ENCODE measurements at regions not wholly inside any gene's neighbourhood (a gene's known extent, or its start where the extent isn't known, plus 50 kb on each side); places are given as distances from the start of the nearest gene placed in this dataset.

- no peaks in the 10 kb centered on the region for H3K36me3 ChIP-seq (ENCODE audit: control insufficient read depth, insufficient read depth, low read length)
- TF ChIP-seq CTCF (IDR thresholded peaks at IDR 0.05; ENCODE audit: insufficient read depth, low read length, poor library complexity, severe bottlenecking): no peak
- no peak overlapping the region for H3K4me3 ChIP-seq (ENCODE audit: low read depth, low read length)
- no peak for DNase-seq (ENCODE audit: low read depth)
- H3K27me3 ChIP-seq (ENCODE audit: control insufficient read depth, insufficient read depth, low read length): no peaks in the 10 kb centered on the region
Observed at GRCh38 chr20:12902992-12903391, 105.8 kb upstream of the SPTLC3 start.

GRCh38 chr20:12906361-12906760 lies 102.4 kb upstream of the SPTLC3 start:
- no peak for DNase-seq (ENCODE audit: low read depth)
- Histone ChIP-seq H3K27me3 (ENCODE audit: control insufficient read depth, insufficient read depth, low read length) (no peaks in the 10 kb centered on the region), H3K36me3 (ENCODE audit: control insufficient read depth, insufficient read depth, low read length) (no peaks in the 10 kb centered on the region), H3K4me3 (ENCODE audit: low read depth, low read length) (no peak overlapping the region)
- no peak for TF ChIP-seq CTCF (IDR thresholded peaks at IDR 0.05; ENCODE audit: insufficient read depth, low read length, poor library complexity, severe bottlenecking)

- no peak for DNase-seq (ENCODE audit: low read depth)
- Histone ChIP-seq H3K27me3 (ENCODE audit: control insufficient read depth, insufficient read depth, low read length) (no peaks in the 10 kb centered on the region), H3K36me3 (ENCODE audit: control insufficient read depth, insufficient read depth, low read length) (no peaks in the 10 kb centered on the region), H3K4me3 (ENCODE audit: low read depth, low read length) (no peak overlapping the region)
- no peak for TF ChIP-seq CTCF (IDR thresholded peaks at IDR 0.05; ENCODE audit: insufficient read depth, low read length, poor library complexity, severe bottlenecking)
Observed at GRCh38 chr20:12911372-12911771, 97.4 kb upstream of the SPTLC3 start.

- no peak for DNase-seq (ENCODE audit: low read depth)
- Histone ChIP-seq H3K27me3 (ENCODE audit: control insufficient read depth, insufficient read depth, low read length) (no peaks in the 10 kb centered on the region), H3K36me3 (ENCODE audit: control insufficient read depth, insufficient read depth, low read length) (no peaks in the 10 kb centered on the region), H3K4me3 (ENCODE audit: low read depth, low read length) (no peak overlapping the region)
- no peak for TF ChIP-seq CTCF (IDR thresholded peaks at IDR 0.05; ENCODE audit: insufficient read depth, low read length, poor library complexity, severe bottlenecking)
Observed at GRCh38 chr20:12913781-12914443, 94.9 kb upstream of the SPTLC3 start.

GRCh38 chr20:12914804-12915203 lies 94.0 kb upstream of the SPTLC3 start:
- no peak for TF ChIP-seq CTCF (IDR thresholded peaks at IDR 0.05; ENCODE audit: insufficient read depth, low read length, poor library complexity, severe bottlenecking)
- DNase-seq (ENCODE audit: low read depth): no peak
- no peak overlapping the region for H3K4me3 ChIP-seq (ENCODE audit: low read depth, low read length)
- no peaks in the 10 kb centered on the region for H3K27me3 ChIP-seq (ENCODE audit: control insufficient read depth, insufficient read depth, low read length)
- no peaks in the 10 kb centered on the region for H3K36me3 ChIP-seq (ENCODE audit: control insufficient read depth, insufficient read depth, low read length)

- no peak for TF ChIP-seq CTCF (IDR thresholded peaks at IDR 0.05; ENCODE audit: insufficient read depth, low read length, poor library complexity, severe bottlenecking)
- Histone ChIP-seq H3K4me3 (ENCODE audit: low read depth, low read length) (no peak overlapping the region), H3K36me3 (ENCODE audit: control insufficient read depth, insufficient read depth, low read length) (no peaks in the 10 kb centered on the region), H3K27me3 (ENCODE audit: control insufficient read depth, insufficient read depth, low read length) (no peaks in the 10 kb centered on the region)
- DNase-seq (ENCODE audit: low read depth): peak; percentile 68
Observed at GRCh38 chr20:12916699-12917098, 92.1 kb upstream of the SPTLC3 start.
